Panc1 (cell line): ENCODE measurements at regions not wholly inside any gene's neighbourhood (a gene's known extent, or its start where the extent isn't known, plus 50 kb on each side); places are given as distances from the start of the nearest gene placed in this dataset.

Source experiments
- ATAC-seq: fragments of 200-7000 bp; cut with Tn5 transposase; 2 replicates; pipeline ENCODE4 v1.9.1; 2020; ENCODE audit warnings: mild to moderate bottlenecking, moderate library complexity
- BruUV-seq: library from RNA; stranded (reverse); fragments of 400-500 nt; replicated peaks from 2 replicates; lab custom pipeline; 2021; lab: Mats Ljungman, UMichigan
- CTCF ChIA-PET: fragments of 300-600 bp; sonication (Branson Sonifier 250); formaldehyde crosslinking; loops from one replicate; lab custom pipeline; 2022; ENCODE audit warnings: antibody characterized with exemption; lab: Charles Lee
- POLR2A ChIA-PET: fragments of 300-600 bp; sonication (Branson Sonifier 250); formaldehyde crosslinking; loops from one replicate; lab custom pipeline; 2022; ENCODE audit warnings: antibody characterized with exemption; lab: Charles Lee
- DNase-seq: peaks from one replicate; pipeline ENCODE4 v3.0.0-alpha.2; 2010; ENCODE audit warnings: low read depth, low spot score
- H3K27ac ChIP-seq: 2 replicates; pipeline ENCODE4 v1.5.1; 2011; ENCODE audit warnings: mild to moderate bottlenecking, low read length, inconsistent platforms
- H3K27me3 ChIP-seq: fragments of 200-500 bp; sonication (Bioruptor generic); 2 replicates; pipeline ENCODE4 v1.6.0; 2014; ENCODE audit warnings: low read length, inconsistent platforms; ENCODE audit not compliant: control insufficient read depth, insufficient read depth
- H3K36me3 ChIP-seq: fragments of 200-500 bp; sonication (Bioruptor generic); 2 replicates; pipeline ENCODE4 v1.5.1; 2014; ENCODE audit warnings: inconsistent platforms, mild to moderate bottlenecking, low read length, moderate library complexity; ENCODE audit not compliant: control insufficient read depth, insufficient read depth
- H3K4me1 ChIP-seq: 2 replicates; pipeline ENCODE4 v1.5.1; 2011; ENCODE audit warnings: inconsistent platforms, mild to moderate bottlenecking, low read length, moderate library complexity; ENCODE audit not compliant: control insufficient read depth, insufficient read depth
- H3K4me3 ChIP-seq, 2 experiments: 2 replicates each; pipeline ENCODE4 v1.5.1; 2011 to 2012; ENCODE audit warnings: low read depth in 2 of 2, low read length in 2 of 2, mild to moderate bottlenecking in 2 of 2, inconsistent platforms in 1 of 2, moderate library complexity in 1 of 2
- H3K9me3 ChIP-seq: fragments of 200-500 bp; sonication (Bioruptor generic); 2 replicates; pipeline ENCODE4 v1.5.1; 2014; ENCODE audit warnings: low read depth, mild to moderate bottlenecking, inconsistent platforms, low read length, moderate library complexity; ENCODE audit not compliant: control insufficient read depth, insufficient read depth
- POLR2AphosphoS5 ChIP-seq: IDR thresholded peaks from 2 replicates; pipeline ENCODE4 v1.6.1; 2012; ENCODE audit warnings: mild to moderate bottlenecking, low read depth, low read length, moderate library complexity
- SIN3A ChIP-seq: IDR thresholded peaks from 2 replicates; pipeline ENCODE4 v1.6.1; 2012; ENCODE audit warnings: low read depth, mild to moderate bottlenecking, low read length, moderate library complexity, borderline replicate concordance; ENCODE audit not compliant: insufficient read depth
- TCF7L2 ChIP-seq: IDR thresholded peaks from 2 replicates; pipeline ENCODE4 v1.6.1; 2011; ENCODE audit warnings: mild to moderate bottlenecking, low read depth, low read length, inconsistent platforms
- in situ Hi-C: cut with HindIII; loops from 2 replicates; pipeline ENCODE4 v1.10.0; 2016; ENCODE audit warnings: low sequenced_read_pairs, low pct_unique_long_range_greater_than_20kb
- intact Hi-C: fragments of 100-400 bp; cut with micrococcal nuclease; formaldehyde crosslinking; loops from one replicate; pipeline ENCODE4 v1.10.0; 2022; ENCODE audit not compliant: unreplicated experiment
- TF ChIP-seq, protein P1 (sequence below): fragments of 450-650 bp; IDR thresholded peaks from 2 replicates; pipeline ENCODE4 v1.5.1; 2017; ENCODE audit warnings: mild to moderate bottlenecking
- TF ChIP-seq, protein P2 (sequence below), 2 experiments: IDR thresholded peaks; 2 replicates each; pipeline ENCODE4 v1.6.1; 2011 to 2012; ENCODE audit warnings: low read depth in 2 of 2, control low read depth in 1 of 2, low read length in 1 of 2, mild to moderate bottlenecking in 1 of 2, moderate library complexity in 1 of 2; ENCODE audit not compliant: insufficient read depth in 1 of 2

DNA sequence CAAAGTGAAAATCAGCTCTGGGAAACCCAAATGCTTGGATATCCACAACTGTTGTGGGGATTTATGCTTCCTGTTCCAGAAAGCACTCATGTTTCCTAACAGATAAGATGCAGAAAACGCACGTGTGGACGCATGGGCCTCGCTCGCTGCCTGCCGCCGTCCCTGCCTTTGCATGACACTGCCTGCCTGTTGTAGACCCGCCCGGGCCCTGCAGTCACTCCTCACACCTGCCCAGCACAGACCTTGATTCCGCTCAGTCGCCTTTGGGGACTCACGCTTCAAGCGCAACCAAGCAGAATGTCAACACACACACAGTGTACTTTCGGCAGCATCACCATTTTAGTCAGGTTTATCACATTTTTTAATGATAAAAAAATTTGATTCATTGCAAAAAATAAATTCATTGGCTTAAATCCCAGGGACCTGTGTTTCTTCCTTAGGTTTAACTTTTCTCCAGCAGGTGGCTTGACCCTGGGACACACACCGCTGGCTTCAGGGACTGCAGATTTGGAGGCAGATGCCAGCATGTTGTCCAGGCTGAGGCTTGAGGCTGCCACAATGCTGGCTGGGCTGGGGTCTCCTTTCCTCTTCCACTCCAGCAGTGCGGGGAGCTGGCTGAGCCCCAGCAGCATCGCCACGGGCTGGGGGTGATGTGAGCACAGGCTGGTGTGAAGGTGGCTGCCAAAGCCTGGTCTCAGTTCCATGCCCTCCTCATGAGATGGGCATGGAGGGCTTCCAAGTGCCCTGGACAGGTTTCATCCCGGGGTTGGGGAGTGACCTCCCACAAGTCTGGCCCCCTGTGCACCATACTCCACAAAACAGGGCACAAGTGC is 416.9 kb upstream of the IRX4 start:
- no peaks in the 10 kb centered on the region for H3K27me3 ChIP-seq
- DNase-seq, result no peak
- intact Hi-C loops (no loop called here), in situ Hi-C loops (no loop called here)
- no peaks in the 10 kb centered on the region for H3K9me3 ChIP-seq
- POLR2A ChIA-PET, result no interaction called here
- no peak overlapping the region for H3K27ac ChIP-seq
- no peak overlapping the region for H3K4me3 ChIP-seq
- no TSS peak for BruUV-seq
- ATAC-seq, result no peak
- CTCF ChIA-PET, result no interaction called here
- H3K4me1 ChIP-seq, result no peaks in the 10 kb centered on the region
- TF ChIP-seq TCF7L2, result no peak
- TF ChIP-seq, protein P1, sequence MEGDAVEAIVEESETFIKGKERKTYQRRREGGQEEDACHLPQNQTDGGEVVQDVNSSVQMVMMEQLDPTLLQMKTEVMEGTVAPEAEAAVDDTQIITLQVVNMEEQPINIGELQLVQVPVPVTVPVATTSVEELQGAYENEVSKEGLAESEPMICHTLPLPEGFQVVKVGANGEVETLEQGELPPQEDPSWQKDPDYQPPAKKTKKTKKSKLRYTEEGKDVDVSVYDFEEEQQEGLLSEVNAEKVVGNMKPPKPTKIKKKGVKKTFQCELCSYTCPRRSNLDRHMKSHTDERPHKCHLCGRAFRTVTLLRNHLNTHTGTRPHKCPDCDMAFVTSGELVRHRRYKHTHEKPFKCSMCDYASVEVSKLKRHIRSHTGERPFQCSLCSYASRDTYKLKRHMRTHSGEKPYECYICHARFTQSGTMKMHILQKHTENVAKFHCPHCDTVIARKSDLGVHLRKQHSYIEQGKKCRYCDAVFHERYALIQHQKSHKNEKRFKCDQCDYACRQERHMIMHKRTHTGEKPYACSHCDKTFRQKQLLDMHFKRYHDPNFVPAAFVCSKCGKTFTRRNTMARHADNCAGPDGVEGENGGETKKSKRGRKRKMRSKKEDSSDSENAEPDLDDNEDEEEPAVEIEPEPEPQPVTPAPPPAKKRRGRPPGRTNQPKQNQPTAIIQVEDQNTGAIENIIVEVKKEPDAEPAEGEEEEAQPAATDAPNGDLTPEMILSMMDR, result no peak
- H3K36me3 ChIP-seq, result no peaks in the 10 kb centered on the region

DNA sequence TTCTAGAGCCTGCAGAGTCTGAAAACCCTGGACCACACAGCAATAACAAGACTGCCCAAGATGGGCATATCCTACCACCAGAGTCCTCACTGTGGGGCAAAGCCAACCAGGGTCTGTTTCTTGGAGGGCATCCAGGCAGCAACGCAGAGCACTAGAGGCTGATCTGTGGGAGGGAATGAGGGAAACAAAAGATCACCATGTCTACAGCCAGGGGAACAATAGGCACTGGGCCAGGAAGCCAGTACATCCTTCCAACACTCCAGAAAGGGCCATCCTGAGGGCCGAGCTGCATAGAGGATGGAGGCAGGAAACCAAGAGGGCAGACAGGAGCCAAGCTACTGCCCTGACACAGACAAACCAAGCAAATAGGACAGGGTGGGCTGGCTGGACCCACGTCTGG is 416.1 kb upstream of the IRX4 start:
- intact Hi-C loops, result no loop called here
- Histone ChIP-seq H3K9me3 (no peaks in the 10 kb centered on the region), H3K4me1 (no peaks in the 10 kb centered on the region), H3K27me3 (no peaks in the 10 kb centered on the region), H3K36me3 (no peaks in the 10 kb centered on the region), H3K27ac (no peak overlapping the region), H3K4me3 (no peak overlapping the region)
- no TSS peak for BruUV-seq
- TF ChIP-seq TCF7L2 (no peak), POLR2AphosphoS5 (no peak), SIN3A (no peak)
- TF ChIP-seq, protein P1, result no peak
- TF ChIP-seq, protein P2, sequence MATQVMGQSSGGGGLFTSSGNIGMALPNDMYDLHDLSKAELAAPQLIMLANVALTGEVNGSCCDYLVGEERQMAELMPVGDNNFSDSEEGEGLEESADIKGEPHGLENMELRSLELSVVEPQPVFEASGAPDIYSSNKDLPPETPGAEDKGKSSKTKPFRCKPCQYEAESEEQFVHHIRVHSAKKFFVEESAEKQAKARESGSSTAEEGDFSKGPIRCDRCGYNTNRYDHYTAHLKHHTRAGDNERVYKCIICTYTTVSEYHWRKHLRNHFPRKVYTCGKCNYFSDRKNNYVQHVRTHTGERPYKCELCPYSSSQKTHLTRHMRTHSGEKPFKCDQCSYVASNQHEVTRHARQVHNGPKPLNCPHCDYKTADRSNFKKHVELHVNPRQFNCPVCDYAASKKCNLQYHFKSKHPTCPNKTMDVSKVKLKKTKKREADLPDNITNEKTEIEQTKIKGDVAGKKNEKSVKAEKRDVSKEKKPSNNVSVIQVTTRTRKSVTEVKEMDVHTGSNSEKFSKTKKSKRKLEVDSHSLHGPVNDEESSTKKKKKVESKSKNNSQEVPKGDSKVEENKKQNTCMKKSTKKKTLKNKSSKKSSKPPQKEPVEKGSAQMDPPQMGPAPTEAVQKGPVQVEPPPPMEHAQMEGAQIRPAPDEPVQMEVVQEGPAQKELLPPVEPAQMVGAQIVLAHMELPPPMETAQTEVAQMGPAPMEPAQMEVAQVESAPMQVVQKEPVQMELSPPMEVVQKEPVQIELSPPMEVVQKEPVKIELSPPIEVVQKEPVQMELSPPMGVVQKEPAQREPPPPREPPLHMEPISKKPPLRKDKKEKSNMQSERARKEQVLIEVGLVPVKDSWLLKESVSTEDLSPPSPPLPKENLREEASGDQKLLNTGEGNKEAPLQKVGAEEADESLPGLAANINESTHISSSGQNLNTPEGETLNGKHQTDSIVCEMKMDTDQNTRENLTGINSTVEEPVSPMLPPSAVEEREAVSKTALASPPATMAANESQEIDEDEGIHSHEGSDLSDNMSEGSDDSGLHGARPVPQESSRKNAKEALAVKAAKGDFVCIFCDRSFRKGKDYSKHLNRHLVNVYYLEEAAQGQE (IDR thresholded peaks at IDR 0.05; ENCODE audit: insufficient read depth in 1 of 2, low read depth in 2 of 2, low read length in 1 of 2), result no peak
- in situ Hi-C loops, result no loop called here
- DNase-seq (no peak), ATAC-seq (no peak)
- ChIA-PET POLR2A (no interaction called here), CTCF (no interaction called here)
